ENCODE measurements at regions not wholly inside any gene's neighbourhood (a gene's known extent, or its start where the extent isn't known, plus 50 kb on each side); places are given as distances from the start of the nearest gene placed in this dataset.

GRCh38 chr4:176443646-176444409, 124.1 kb downstream of the SPCS3 start:
- DNase-seq: no peak

- DNase-seq: no peak
Measured at GRCh38 chr4:176444741-176445140, 125.0 kb downstream of the SPCS3 start.

- DNase-seq: no peak
Measured at GRCh38 chr4:176448761-176449160, 129.0 kb downstream of the SPCS3 start.

GRCh38 chr4:176451443-176451842, 131.7 kb downstream of the SPCS3 start:
- peak in 1 of 2 experiments; percentile 3 for DNase-seq

GRCh38 chr4:176453079-176453478, 133.3 kb downstream of the SPCS3 start:
- DNase-seq: no peak

GRCh38 chr4:176453658-176454057, 133.9 kb downstream of the SPCS3 start:
- DNase-seq: no peak

- no peak for DNase-seq
Measured at GRCh38 chr4:176464748-176465147, 145.0 kb downstream of the SPCS3 start.

GRCh38 chr4:176467001-176467400, 147.2 kb downstream of the SPCS3 start:
- no peak for DNase-seq

GRCh38 chr4:176469546-176469945, 149.8 kb downstream of the SPCS3 start:
- DNase-seq: no peak

- no peak for DNase-seq
Measured at GRCh38 chr4:176470671-176471070, 150.9 kb downstream of the SPCS3 start.

- DNase-seq: no peak
Measured at GRCh38 chr4:176475067-176475466, 155.3 kb downstream of the SPCS3 start.

- DNase-seq: no peak
Measured at GRCh38 chr4:176478076-176478475, 158.3 kb downstream of the SPCS3 start.

- no peak for DNase-seq
Measured at GRCh38 chr4:176479767-176480166, 160.0 kb downstream of the SPCS3 start.

- DNase-seq: no peak
Measured at GRCh38 chr4:176482972-176483371, 163.2 kb downstream of the SPCS3 start.

GRCh38 chr4:176484301-176484984, 164.7 kb downstream of the SPCS3 start:
- no peak for DNase-seq

GRCh38 chr4:176489001-176489400, 169.2 kb downstream of the SPCS3 start:
- no peak for DNase-seq

- DNase-seq: no peak
Measured at GRCh38 chr4:176492646-176493302, 173.0 kb downstream of the SPCS3 start.

- no peak for DNase-seq
Measured at GRCh38 chr4:176498617-176499256, 179.0 kb downstream of the SPCS3 start.

- no peak for DNase-seq
Measured at GRCh38 chr4:176499518-176499917, 179.8 kb downstream of the SPCS3 start.

GRCh38 chr4:176500894-176501293, 181.1 kb downstream of the SPCS3 start:
- no peak for DNase-seq

- DNase-seq: no peak
Measured at GRCh38 chr4:176504118-176504517, 184.4 kb downstream of the SPCS3 start.

- DNase-seq: no peak
Measured at GRCh38 chr4:176507845-176508533, 188.2 kb downstream of the SPCS3 start.
